Activated CD4-positive, alpha-beta T cell treated with anti-CD3 and anti-CD28 coated beads for 36 hours (primary cell): ENCODE measurements at regions not wholly inside any gene's neighbourhood (a gene's known extent, or its start where the extent isn't known, plus 50 kb on each side); places are given as distances from the start of the nearest gene placed in this dataset.

Experiments
- ATAC-seq: fragments of 200-7000 bp; cut with Tn5 transposase; one replicate; pipeline ENCODE4 v1.10.0; 2021; ENCODE audit warnings: mild to moderate bottlenecking, moderate library complexity
- CTCF ChIA-PET: fragments of 350-600 bp; sonication (Branson Sonifier 250); formaldehyde crosslinking; loops from one replicate; lab custom pipeline; 2021; ENCODE audit warnings: antibody characterized with exemption; lab: Charles Lee
- POLR2A ChIA-PET: fragments of 350-600 bp; sonication (Branson Sonifier 250); formaldehyde crosslinking; loops from one replicate; lab custom pipeline; 2021; ENCODE audit warnings: antibody characterized with exemption, inconsistent platforms; lab: Charles Lee
- DNase-seq: peaks from one replicate; pipeline ENCODE4 v3.0.0-alpha.2; 2020
- H3K27ac Mint-ChIP-seq: one replicate; pipeline ENCODE4 v1.8.0; 2021; ENCODE audit warnings: mixed read lengths
- H3K27me3 Mint-ChIP-seq: one replicate; pipeline ENCODE4 v1.8.0; 2021; ENCODE audit warnings: mixed read lengths
- H3K36me3 Mint-ChIP-seq: one replicate; pipeline ENCODE4 v1.8.0; 2021; ENCODE audit warnings: low read depth, mixed read lengths
- H3K4me1 Mint-ChIP-seq: one replicate; pipeline ENCODE4 v1.8.0; 2021; ENCODE audit warnings: mixed read lengths
- H3K4me3 Mint-ChIP-seq: one replicate; pipeline ENCODE4 v1.8.0; 2021; ENCODE audit warnings: mild to moderate bottlenecking, moderate library complexity, mixed read lengths
- H3K9me3 Mint-ChIP-seq: one replicate; pipeline ENCODE4 v1.8.0; 2021; ENCODE audit warnings: low read depth, mixed read lengths
- intact Hi-C, 2 experiments: fragments of 100-400 bp; cut with DNase I in 1 of 2; cut with micrococcal nuclease in 1 of 2; formaldehyde crosslinking; loops; one replicate each; pipeline versions ENCODE4 v1.14.2 to v1.15.1; 2022 to 2024; cut with DNase I, micrococcal nuclease

DNA sequence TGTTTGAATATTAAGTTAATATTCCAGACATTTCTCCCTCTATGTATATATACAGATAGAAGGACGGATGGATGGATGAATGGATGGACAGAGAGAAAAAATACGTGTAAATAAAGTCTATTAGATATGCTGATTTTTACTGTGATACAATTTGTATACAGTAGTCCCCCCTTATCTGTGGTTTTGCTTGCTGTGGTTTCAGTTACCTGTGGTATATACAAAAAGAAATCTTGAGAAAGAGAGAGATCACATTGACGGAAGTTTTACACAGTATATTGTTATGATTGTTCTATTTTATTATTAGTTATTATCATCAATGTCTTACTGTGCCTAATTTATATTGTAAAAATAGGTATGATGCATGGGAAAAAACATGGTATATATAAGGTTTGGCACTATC, 290.2 kb downstream of the UTRN start:
- no peak for ATAC-seq
- POLR2A ChIA-PET: no interaction called here
- DNase-seq: no peak
- Mint-ChIP-seq H3K27me3 (no peaks in the 10 kb centered on the region), H3K4me3 (no peak overlapping the region), H3K9me3 (peaks cover 6% of the 10 kb centered on the region), H3K36me3 (peaks cover 30% of the 10 kb centered on the region), H3K4me1 (peaks cover 17% of the 10 kb centered on the region), H3K27ac (no peak overlapping the region)
- intact Hi-C loops: no loop called here
- CTCF ChIA-PET: no interaction called here

GRCh38 chr6:144576871-144577270, 291.7 kb downstream of the UTRN start:
- CTCF ChIA-PET: no interaction called here

DNA sequence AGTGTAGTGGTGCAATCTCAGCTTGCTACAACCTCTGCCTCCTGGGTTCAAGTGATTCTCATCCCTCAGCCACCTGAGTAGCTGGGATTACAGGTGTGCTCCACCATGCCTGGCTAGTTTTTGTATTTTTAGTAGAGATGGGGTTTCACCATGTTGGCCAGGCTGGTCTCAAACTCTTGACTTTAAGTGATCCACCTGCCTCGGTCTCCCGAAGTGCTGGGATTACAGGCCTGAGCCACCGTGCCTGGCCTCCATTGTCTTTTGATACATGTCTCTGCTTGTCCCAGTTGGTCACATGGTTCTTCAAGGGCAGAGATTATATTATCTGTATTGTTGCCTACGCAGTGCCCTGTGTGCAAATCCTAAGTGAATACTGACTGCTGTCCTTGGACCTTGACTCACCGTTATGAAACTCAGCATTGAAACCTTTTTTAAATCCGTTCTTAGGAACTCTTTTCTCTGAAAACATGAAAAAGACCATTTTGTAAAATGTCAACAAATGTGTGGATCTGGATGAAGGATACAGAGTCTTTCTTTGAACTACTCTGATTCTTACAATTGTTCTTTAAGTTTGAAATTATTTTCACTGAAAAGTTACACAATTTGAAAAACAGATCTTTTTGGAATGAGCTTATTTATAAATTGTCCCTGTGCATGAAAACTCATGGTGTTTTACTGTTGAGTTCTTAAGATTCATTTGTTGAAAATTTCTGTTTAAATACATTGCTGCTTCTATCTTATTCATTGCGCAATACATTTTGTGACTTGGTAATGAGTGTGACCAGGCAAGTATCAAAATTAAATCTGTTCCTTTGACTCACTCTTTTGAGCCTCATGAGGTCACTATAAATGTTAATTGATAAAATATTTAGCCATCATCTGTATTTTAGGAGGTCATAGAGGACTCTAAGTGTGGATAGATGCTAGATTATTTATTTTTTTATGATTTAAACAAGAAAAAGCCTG, 293.5 kb downstream of the UTRN start:
- Mint-ChIP-seq H3K27me3 (no peaks in the 10 kb centered on the region), H3K4me3 (no peak overlapping the region), H3K4me1 (peaks cover 35% of the 10 kb centered on the region), H3K9me3 (no peaks in the 10 kb centered on the region), H3K36me3 (peaks cover 14% of the 10 kb centered on the region), H3K27ac (no peak overlapping the region)
- intact Hi-C loops: no loop called here
- CTCF ChIA-PET: interaction anchor here (1.3 kb wide), 1 partner anchor 10 kb away, joined by 3 read pairs; no protein-coding TSS in a partner anchor
- DNase-seq: no peak
- no peak for ATAC-seq
- POLR2A ChIA-PET: no interaction called here

More at GRCh38 chr6:144576871-144577270, 291.7 kb downstream of the UTRN start:
- DNase-seq (no peak), ATAC-seq (no peak)
- peaks cover 24% of the 10 kb centered on the region for H3K36me3 Mint-ChIP-seq
- no peak overlapping the region for H3K4me3 Mint-ChIP-seq
- no peaks in the 10 kb centered on the region for H3K27me3 Mint-ChIP-seq
- H3K4me1 Mint-ChIP-seq: peaks cover 19% of the 10 kb centered on the region
- intact Hi-C loops: no loop called here
- POLR2A ChIA-PET: no interaction called here
- H3K9me3 Mint-ChIP-seq: peaks cover 4% of the 10 kb centered on the region
- no peak overlapping the region for H3K27ac Mint-ChIP-seq

DNA sequence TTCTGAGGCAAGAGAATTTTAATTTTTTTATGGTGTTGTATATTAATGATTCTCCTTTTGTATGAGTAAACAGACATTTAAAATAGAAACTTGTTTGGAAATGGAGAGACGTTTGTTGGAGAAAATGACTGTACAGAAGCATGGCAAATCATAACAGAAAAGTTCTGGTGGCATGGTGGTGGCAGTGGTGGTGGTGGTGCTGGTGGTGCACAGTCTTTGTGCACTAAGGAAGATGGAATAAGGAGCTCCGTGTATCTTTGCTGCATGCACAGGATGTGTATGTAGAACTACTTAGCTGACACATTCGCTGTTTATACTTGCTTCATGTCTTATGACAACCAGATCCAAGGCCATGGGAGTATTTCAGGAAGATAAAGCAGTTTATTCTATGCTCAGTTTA, 294.9 kb downstream of the UTRN start:
- DNase-seq: peak; percentile 17
- ChIA-PET CTCF (no interaction called here), POLR2A (no interaction called here)
- ATAC-seq: no peak
- H3K4me1 Mint-ChIP-seq: peaks cover 33% of the 10 kb centered on the region
- no peak overlapping the region for H3K4me3 Mint-ChIP-seq
- no peaks in the 10 kb centered on the region for H3K9me3 Mint-ChIP-seq
- no peaks in the 10 kb centered on the region for H3K27me3 Mint-ChIP-seq
- intact Hi-C loops: loop anchor here in 1 of 2 experiments (10.0 kb wide), 2 partner anchors 205 to 1235 kb away; partner anchors contain the start of gene FBXO30
- no peak overlapping the region for H3K27ac Mint-ChIP-seq
- peaks cover 14% of the 10 kb centered on the region for H3K36me3 Mint-ChIP-seq

DNA sequence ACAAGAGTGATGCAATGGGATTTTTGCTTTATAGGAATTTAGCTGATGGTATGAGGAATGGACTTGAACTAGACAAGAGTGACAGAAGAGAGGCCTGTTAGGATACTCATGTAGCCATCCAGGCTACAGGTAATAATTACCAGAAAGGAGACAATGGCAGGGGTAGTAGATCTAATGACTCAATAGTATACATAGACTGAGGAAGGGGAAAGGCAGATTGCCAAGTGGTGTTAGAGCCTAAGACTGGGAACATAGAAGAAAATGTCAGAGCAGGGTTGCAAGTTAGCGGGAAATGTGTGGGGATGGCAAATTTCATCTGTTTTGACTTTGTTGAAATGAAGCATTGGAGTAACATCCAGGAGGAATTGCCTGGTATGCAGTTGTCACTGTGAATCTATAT, 295.6 kb downstream of the UTRN start:
- intact Hi-C loops: loop anchor here in 1 of 2 experiments (10.0 kb wide), 2 partner anchors 204 to 1234 kb away; partner anchors contain the start of gene FBXO30
- POLR2A ChIA-PET: no interaction called here
- ATAC-seq (no peak), DNase-seq (no peak)
- Mint-ChIP-seq H3K27me3 (no peaks in the 10 kb centered on the region), H3K27ac (no peak overlapping the region), H3K4me1 (peaks cover 30% of the 10 kb centered on the region), H3K36me3 (peaks cover 14% of the 10 kb centered on the region), H3K9me3 (no peaks in the 10 kb centered on the region), H3K4me3 (no peak overlapping the region)
- CTCF ChIA-PET: interaction anchor here (0.8 kb wide), 1 partner anchor 134 kb away, joined by 3 read pairs; no protein-coding TSS in a partner anchor

- POLR2A ChIA-PET: no interaction called here
Observed at GRCh38 chr6:144581812-144582537, 296.8 kb downstream of the UTRN start.

GRCh38 chr6:144582939-144583613, 297.9 kb downstream of the UTRN start:
- ATAC-seq (peak; percentile 89), DNase-seq (peak; percentile 54)
- intact Hi-C loops: loop anchor here (1.0 to 10.0 kb wide), 6 partner anchors 14 to 1232 kb away; partner anchors contain the start of gene FBXO30 (in 1 of the 2)
- ChIA-PET CTCF (interaction anchor here (0.6 to 7.9 kb wide), 8 partner anchors 14 to 199 kb away, joined by 3 to 89 read pairs (median 3); no protein-coding TSS in a partner anchor), POLR2A (interaction anchor here (1.0 kb wide), 1 partner anchor 18 kb away, joined by 4 read pairs; no protein-coding TSS in a partner anchor)
- no peaks in the 10 kb centered on the region for H3K9me3 Mint-ChIP-seq
- H3K4me1 Mint-ChIP-seq: peaks cover 39% of the 10 kb centered on the region
- peak overlapping the region; percentile 86 for H3K27ac Mint-ChIP-seq
- no peaks in the 10 kb centered on the region for H3K27me3 Mint-ChIP-seq
- peak overlapping the region; percentile 71 for H3K4me3 Mint-ChIP-seq
- H3K36me3 Mint-ChIP-seq: peaks cover 13% of the 10 kb centered on the region

More at GRCh38 chr6:144581812-144582537, 296.8 kb downstream of the UTRN start:
- ATAC-seq (no peak), DNase-seq (peak; percentile 36)
- Mint-ChIP-seq H3K4me1 (peaks cover 30% of the 10 kb centered on the region), H3K36me3 (peaks cover 12% of the 10 kb centered on the region), H3K27ac (peak overlapping the region; percentile 58), H3K4me3 (no peak overlapping the region), H3K9me3 (no peaks in the 10 kb centered on the region), H3K27me3 (no peaks in the 10 kb centered on the region)
- CTCF ChIA-PET: interaction anchor here (0.6 to 7.9 kb wide), 6 partner anchors 15 to 161 kb away, joined by 3 to 89 read pairs (median 4); no protein-coding TSS in a partner anchor
- intact Hi-C loops: loop anchor here (1.0 to 10.0 kb wide), 5 partner anchors 15 to 1233 kb away; partner anchors contain the start of gene FBXO30 (in 1 of the 2)

DNA sequence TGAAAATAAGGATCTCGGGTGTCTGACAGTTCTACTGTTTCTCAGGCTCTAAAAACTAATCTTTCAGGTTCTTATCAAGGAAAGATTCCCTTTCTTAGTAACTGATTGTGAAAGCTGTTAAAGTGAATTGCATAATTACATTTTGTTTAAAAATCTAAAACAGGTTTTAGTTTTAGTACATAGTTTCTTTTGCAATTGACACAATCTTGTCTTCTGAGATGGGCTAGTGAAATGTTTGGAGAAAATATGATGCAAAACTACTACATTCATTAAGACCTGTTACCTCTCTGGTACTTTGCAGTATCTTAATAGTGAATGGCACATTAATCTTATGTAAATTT, 298.4 kb downstream of the UTRN start:
- ATAC-seq (no peak), DNase-seq (no peak)
- Mint-ChIP-seq H3K36me3 (peaks cover 9% of the 10 kb centered on the region), H3K4me1 (peaks cover 41% of the 10 kb centered on the region), H3K27me3 (no peaks in the 10 kb centered on the region), H3K9me3 (no peaks in the 10 kb centered on the region), H3K27ac (peak overlapping the region; percentile 86), H3K4me3 (peak overlapping the region; percentile 71)
- ChIA-PET POLR2A (interaction anchor here (1.0 kb wide), 1 partner anchor 17 kb away, joined by 4 read pairs; no protein-coding TSS in a partner anchor), CTCF (interaction anchor here (0.7 to 7.9 kb wide), 7 partner anchors 14 to 198 kb away, joined by 3 to 89 read pairs (median 3); no protein-coding TSS in a partner anchor)
- intact Hi-C loops: loop anchor here (1.0 to 10.0 kb wide), 5 partner anchors 13 to 1231 kb away; partner anchors contain the start of gene FBXO30 (in 1 of the 2)

DNA sequence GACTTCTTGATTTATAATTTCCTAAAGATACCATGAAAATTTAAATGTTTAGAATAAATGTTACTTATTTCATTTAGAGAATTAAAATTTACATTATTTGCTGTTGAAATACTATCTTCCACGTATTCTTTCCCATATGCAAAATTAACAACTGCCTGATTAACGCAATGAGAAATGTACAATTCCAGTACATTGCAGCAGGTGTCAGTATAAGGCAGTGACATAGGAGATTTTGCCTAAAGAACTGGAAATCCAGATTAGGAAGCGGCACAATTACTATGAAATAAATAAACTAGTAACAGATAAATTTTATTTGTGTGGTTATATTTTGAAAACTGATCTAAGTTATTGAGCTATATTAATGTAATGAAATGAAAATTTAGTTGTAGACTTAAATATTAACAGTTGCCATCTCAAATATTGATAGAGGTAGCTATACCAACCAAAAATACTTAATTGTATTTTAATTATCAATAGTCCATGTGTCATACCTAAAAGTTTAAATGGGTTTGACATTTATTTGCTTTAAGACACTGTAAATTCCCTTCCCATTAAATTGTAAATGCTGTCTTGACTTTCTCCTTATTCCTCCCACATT, 300.2 kb downstream of the UTRN start:
- POLR2A ChIA-PET: interaction anchor here (0.7 kb wide), 1 partner anchor 20 kb away, joined by 4 read pairs; no protein-coding TSS in a partner anchor
- DNase-seq (no peak), ATAC-seq (no peak)
- intact Hi-C loops: loop anchor here (1.0 to 10.0 kb wide), 8 partner anchors 137 to 1229 kb away; partner anchors contain the start of gene FBXO30 (in 1 of the 2)
- Mint-ChIP-seq H3K9me3 (no peaks in the 10 kb centered on the region), H3K36me3 (peaks cover 5% of the 10 kb centered on the region), H3K27ac (no peak overlapping the region), H3K4me3 (no peak overlapping the region), H3K4me1 (peaks cover 38% of the 10 kb centered on the region), H3K27me3 (no peaks in the 10 kb centered on the region)
- CTCF ChIA-PET: interaction anchor here (0.9 to 7.9 kb wide), 7 partner anchors 12 to 441 kb away, joined by 3 to 89 read pairs (median 4); no protein-coding TSS in a partner anchor

- no peak for ATAC-seq
- CTCF ChIA-PET: interaction anchor here (0.6 to 7.9 kb wide), 2 partner anchors 10 to 158 kb away, joined by 4 to 89 read pairs; no protein-coding TSS in a partner anchor
- POLR2A ChIA-PET: no interaction called here
- no peak overlapping the region for H3K4me3 Mint-ChIP-seq
- peaks cover 35% of the 10 kb centered on the region for H3K4me1 Mint-ChIP-seq
- DNase-seq: no peak
- no peak overlapping the region for H3K27ac Mint-ChIP-seq
- H3K9me3 Mint-ChIP-seq: no peaks in the 10 kb centered on the region
- no peaks in the 10 kb centered on the region for H3K27me3 Mint-ChIP-seq
- intact Hi-C loops: loop anchor here (5.0 to 10.0 kb wide), 4 partner anchors 135 to 1228 kb away; partner anchors contain the start of gene FBXO30 (in 1 of the 2)
- H3K36me3 Mint-ChIP-seq: peaks cover 10% of the 10 kb centered on the region
Observed at GRCh38 chr6:144586986-144587385, 301.9 kb downstream of the UTRN start.
